GM21526 (cell line): ENCODE measurements at regions not wholly inside any gene's neighbourhood (a gene's known extent, or its start where the extent isn't known, plus 50 kb on each side); places are given as distances from the start of the nearest gene placed in this dataset.
"Not testable (repeated sequence)": the region's sequence is repeated elsewhere in the genome, so short reads cannot be mapped to it uniquely, and the experiment has no call there.

ENCODE experiments used
- ATAC-seq: cut with Tn5 transposase; IDR thresholded peaks from one replicate; pipeline ENCODE4 v1.9.1; 2021; ENCODE audit warnings: moderate library complexity; ENCODE audit not compliant: unreplicated experiment, low FRiP score

- ATAC-seq, result no peak
Measured at GRCh38 chr12:124159655-124160054, 135.2 kb upstream of the RFLNA start.

- no peak for ATAC-seq
Measured at GRCh38 chr12:124160097-124160756, 134.7 kb upstream of the RFLNA start.

GRCh38 chr12:124161402-124161801 lies 133.5 kb upstream of the RFLNA start:
- ATAC-seq, result not testable (repeated sequence)

GRCh38 chr12:124162151-124163110 lies 132.5 kb upstream of the RFLNA start:
- no peak for ATAC-seq

GRCh38 chr12:124165695-124166094 lies 129.2 kb upstream of the RFLNA start:
- no peak for ATAC-seq

GRCh38 chr12:124167141-124167540 lies 127.8 kb upstream of the RFLNA start:
- ATAC-seq, result no peak

GRCh38 chr12:124168016-124168786 lies 126.7 kb upstream of the RFLNA start:
- no peak for ATAC-seq

GRCh38 chr12:124169577-124170284 lies 125.2 kb upstream of the RFLNA start:
- ATAC-seq, result no peak

- ATAC-seq, result no peak
Measured at GRCh38 chr12:124170760-124171159, 124.1 kb upstream of the RFLNA start.

- ATAC-seq, result no peak
Measured at GRCh38 chr12:124171231-124171979, 123.5 kb upstream of the RFLNA start.

GRCh38 chr12:124172636-124173035 lies 122.3 kb upstream of the RFLNA start:
- ATAC-seq, result no peak

GRCh38 chr12:124173692-124174091 lies 121.2 kb upstream of the RFLNA start:
- no peak for ATAC-seq

GRCh38 chr12:124174451-124175348 lies 120.2 kb upstream of the RFLNA start:
- no peak for ATAC-seq

GRCh38 chr12:124175704-124176103 lies 119.2 kb upstream of the RFLNA start:
- no peak for ATAC-seq

GRCh38 chr12:124177276-124177950 lies 117.5 kb upstream of the RFLNA start:
- no peak for ATAC-seq

GRCh38 chr12:124177951-124178316 lies 117.0 kb upstream of the RFLNA start:
- ATAC-seq, result no peak

GRCh38 chr12:124179936-124180607 lies 114.8 kb upstream of the RFLNA start:
- ATAC-seq, result no peak

GRCh38 chr12:124183172-124183571 lies 111.7 kb upstream of the RFLNA start:
- ATAC-seq, result no peak
